ENCODE measurements at regions not wholly inside any gene's neighbourhood (a gene's known extent, or its start where the extent isn't known, plus 50 kb on each side); places are given as distances from the start of the nearest gene placed in this dataset.

DNA sequence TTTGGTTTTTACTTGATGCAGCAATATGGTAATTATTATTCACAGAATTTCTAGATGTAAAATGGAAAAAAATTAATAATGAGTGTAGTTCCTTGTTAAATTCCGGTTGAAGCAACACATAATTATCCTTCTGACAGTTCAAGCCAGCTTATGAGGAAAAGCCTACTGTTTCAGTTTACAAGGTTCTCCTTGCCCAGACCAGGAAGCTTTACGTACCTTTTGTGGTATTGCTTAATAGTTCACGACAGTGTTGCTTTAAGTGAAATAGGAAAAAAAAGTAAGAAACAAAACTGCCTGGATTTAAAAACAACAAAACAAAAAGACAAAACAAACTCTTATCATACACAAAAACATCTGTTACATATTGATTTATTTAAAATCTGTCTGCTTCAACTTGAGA, 547.3 kb upstream of the C9orf72 start:
- no peak overlapping the region for H3K27ac ChIP-seq (ENCODE audit: insufficient read length, low read depth, low read length)
- Mint-ChIP-seq H3K27ac (no peak overlapping the region), H3K4me3 (no peak overlapping the region), H3K9me3 (no peaks in the 10 kb centered on the region), H3K4me1 (peaks cover 11 to 17% of the 10 kb centered on the region in 2 experiments), H3K36me3 (ENCODE audit: insufficient read depth in 1 of 3, low read depth in 3 of 3) (no peaks in the 10 kb centered on the region), H3K27me3 (ENCODE audit: low read depth) (no peaks in the 10 kb centered on the region; the same call in 1 of the 2 replicates)
- H3K14ac ChIP-seq (ENCODE audit: insufficient read depth, low read length), result no peak overlapping the region
- H3K56ac ChIP-seq (ENCODE audit: insufficient read length, low read depth, low read length), result no peak overlapping the region
- no peak overlapping the region for H3T11ph ChIP-seq (ENCODE audit: low read length)
- no peak overlapping the region for H2BK5ac ChIP-seq (ENCODE audit: insufficient read length, low read length)
- H3K9me3 ChIP-seq (ENCODE audit: control insufficient read depth, low read depth, low read length), result no peaks in the 10 kb centered on the region
- H2BK12ac ChIP-seq (ENCODE audit: insufficient read length, low read depth, low read length), result no peak overlapping the region
- no peaks in the 10 kb centered on the region for H3K27me3 ChIP-seq (ENCODE audit: insufficient read depth, low read length)
- no peak overlapping the region for H4K5ac ChIP-seq (ENCODE audit: insufficient read length, low read depth, low read length)
- H2BK20ac ChIP-seq (ENCODE audit: low read depth, low read length, poor library complexity, severe bottlenecking), result no peak overlapping the region
- no peak overlapping the region for H2AFZ ChIP-seq (ENCODE audit: low read length)
- H3K79me2 ChIP-seq (ENCODE audit: insufficient read depth, low read length), result no peaks in the 10 kb centered on the region
- no peak overlapping the region for H2AK5ac ChIP-seq (ENCODE audit: insufficient read length, low read length)
- no peak overlapping the region for H3K9ac ChIP-seq (ENCODE audit: extremely low read depth, insufficient read length, low read length)
- no peaks in the 10 kb centered on the region for H3K23me2 ChIP-seq (ENCODE audit: insufficient read length, low read depth, low read length, poor library complexity, severe bottlenecking)
- H3K23ac ChIP-seq (ENCODE audit: insufficient read length, low read depth, low read length), result no peak overlapping the region
- H3K4ac ChIP-seq (ENCODE audit: low read depth, low read length), result no peak overlapping the region
- H4K8ac ChIP-seq (replicated peaks; ENCODE audit: insufficient read length, low read depth, low read length), result no peak overlapping the region
- H4K20me1 ChIP-seq (ENCODE audit: control insufficient read depth, insufficient read depth, insufficient read length), result no peaks in the 10 kb centered on the region
- DNase-seq, result no peak
- no peaks in the 10 kb centered on the region for H3K79me1 ChIP-seq (ENCODE audit: insufficient read depth, low read depth, low read length, poor library complexity, severe bottlenecking)
- H3K18ac ChIP-seq (ENCODE audit: insufficient read length, low read depth, low read length), result no peak overlapping the region
- no peak overlapping the region for H3K4me2 ChIP-seq (ENCODE audit: insufficient read depth, insufficient read length, low read length)
- H2BK15ac ChIP-seq (ENCODE audit: low read depth, low read length), result no peak overlapping the region
- H3K4me1 ChIP-seq (ENCODE audit: insufficient read depth, low read length), result no peaks in the 10 kb centered on the region
- TF ChIP-seq, protein P1, sequence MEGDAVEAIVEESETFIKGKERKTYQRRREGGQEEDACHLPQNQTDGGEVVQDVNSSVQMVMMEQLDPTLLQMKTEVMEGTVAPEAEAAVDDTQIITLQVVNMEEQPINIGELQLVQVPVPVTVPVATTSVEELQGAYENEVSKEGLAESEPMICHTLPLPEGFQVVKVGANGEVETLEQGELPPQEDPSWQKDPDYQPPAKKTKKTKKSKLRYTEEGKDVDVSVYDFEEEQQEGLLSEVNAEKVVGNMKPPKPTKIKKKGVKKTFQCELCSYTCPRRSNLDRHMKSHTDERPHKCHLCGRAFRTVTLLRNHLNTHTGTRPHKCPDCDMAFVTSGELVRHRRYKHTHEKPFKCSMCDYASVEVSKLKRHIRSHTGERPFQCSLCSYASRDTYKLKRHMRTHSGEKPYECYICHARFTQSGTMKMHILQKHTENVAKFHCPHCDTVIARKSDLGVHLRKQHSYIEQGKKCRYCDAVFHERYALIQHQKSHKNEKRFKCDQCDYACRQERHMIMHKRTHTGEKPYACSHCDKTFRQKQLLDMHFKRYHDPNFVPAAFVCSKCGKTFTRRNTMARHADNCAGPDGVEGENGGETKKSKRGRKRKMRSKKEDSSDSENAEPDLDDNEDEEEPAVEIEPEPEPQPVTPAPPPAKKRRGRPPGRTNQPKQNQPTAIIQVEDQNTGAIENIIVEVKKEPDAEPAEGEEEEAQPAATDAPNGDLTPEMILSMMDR (conservative IDR thresholded peaks at IDR 0.05), result no peak
- no CpG with 5 or more reads among the region's 3 CpGs for WGBS (ENCODE audit: extremely low coverage, insufficient read length, low lambda C conversion rate)
- no peak overlapping the region for H2BK120ac ChIP-seq (ENCODE audit: low read depth, low read length, poor library complexity, severe bottlenecking)
- H4K91ac ChIP-seq (ENCODE audit: insufficient read length, low read depth, low read length), result no peak overlapping the region

Measured in H9 (cell line).